Left renal pelvis (tissue), 4 donors: ENCODE measurements at regions not wholly inside any gene's neighbourhood (a gene's known extent, or its start where the extent isn't known, plus 50 kb on each side); places are given as distances from the start of the nearest gene placed in this dataset.

Experiments used
- DNase-seq, 4 donors: peaks; one replicate each; pipeline ENCODE4 v3.0.0-alpha.2; 2013; ENCODE audit warnings: low read depth in 4 of 4, low spot score in 3 of 4

DNA sequence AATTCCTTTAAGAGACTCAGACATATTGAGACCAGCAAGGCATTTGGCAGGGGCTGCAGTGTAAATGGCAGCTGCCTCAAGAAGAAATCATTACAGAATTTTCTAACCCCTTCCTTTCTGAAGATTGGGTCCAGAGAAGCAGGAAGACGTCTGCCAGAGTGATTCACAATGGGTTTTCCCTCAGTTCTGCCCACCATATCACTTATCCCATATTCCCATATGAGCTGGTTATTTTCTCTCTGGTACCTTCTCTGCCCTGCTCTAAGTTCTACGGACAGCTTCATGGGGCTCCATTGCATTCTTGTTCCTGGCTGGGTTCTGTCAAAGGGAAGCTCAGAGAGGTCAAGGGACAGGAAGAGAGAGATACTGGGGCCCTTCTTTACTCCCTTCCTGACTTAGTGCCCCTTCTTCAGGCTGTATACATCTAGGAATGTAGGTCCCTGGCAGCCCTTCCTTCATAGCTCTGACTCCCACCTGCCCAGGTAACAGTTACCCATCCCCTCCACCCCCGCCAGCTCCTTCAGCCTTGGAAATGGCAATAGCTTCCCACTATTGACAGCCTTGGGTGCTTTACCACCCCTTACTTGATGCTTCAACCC is 420.6 kb upstream of the DAB1 start:
- DNase-seq, result no peak

- DNase-seq, result no peak
These were observed 419.9 kb upstream of the DAB1 start for GRCh38 chr1:57843760-57844159.

DNA sequence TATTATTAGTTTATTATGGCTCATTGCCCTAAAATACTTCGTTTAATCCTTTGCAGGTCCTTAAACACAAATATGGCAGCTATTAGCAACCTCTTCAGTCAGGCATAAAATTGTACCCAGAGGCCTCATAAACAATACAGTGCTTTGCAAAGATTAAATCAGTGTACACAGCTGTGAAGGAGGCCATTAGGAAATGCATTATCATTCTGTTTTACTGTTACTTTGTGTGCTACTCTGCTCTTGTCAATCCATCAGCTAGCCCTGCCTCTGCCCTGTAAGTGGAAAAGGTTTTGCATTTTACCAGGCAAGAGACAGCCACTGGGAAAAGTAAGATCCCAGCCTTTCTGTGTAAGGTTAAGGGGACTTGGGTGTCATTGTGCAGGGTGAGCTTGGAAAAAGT is 415.7 kb upstream of the DAB1 start:
- DNase-seq, result no peak

DNA sequence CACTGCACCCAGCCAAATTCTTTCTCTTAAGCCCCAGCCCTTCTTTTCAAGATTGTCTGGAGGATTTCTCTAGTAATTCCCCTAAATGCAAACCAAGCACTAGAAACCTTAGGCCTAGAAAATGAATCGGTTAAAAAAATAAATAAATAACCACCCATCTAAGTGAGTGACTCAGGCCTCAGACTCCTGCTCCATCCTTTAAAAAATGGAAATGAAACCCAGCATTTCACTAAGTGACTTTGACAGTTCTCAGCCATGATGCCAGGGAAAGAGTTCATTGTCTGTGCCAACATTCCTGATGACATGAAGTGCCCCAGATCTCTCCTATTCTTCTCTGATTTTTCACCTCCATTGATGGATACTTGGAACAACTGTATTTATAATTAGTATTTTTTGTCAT is 415.2 kb upstream of the DAB1 start:
- no peak for DNase-seq

DNA sequence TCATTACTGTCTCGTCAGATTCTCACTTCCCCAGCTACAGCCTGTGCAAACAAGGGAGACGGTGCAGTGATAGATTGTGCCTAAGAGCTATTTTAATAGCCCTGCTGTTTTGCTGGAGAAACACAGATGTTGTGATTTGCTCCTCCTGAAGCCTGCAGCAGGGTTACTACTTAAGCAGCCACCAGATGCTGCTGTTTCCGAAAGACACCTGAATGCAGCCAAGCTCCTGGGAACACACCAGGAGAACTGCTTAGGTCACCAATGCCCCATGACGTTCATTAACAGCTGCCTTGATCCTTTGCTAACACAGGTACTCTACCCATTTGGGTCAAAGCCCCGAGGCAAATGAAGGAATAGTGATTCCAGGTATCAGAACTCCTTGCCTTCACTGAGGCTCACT is 411.8 kb upstream of the DAB1 start:
- peak in 1 of 4 donors; percentile 3 for DNase-seq

DNA sequence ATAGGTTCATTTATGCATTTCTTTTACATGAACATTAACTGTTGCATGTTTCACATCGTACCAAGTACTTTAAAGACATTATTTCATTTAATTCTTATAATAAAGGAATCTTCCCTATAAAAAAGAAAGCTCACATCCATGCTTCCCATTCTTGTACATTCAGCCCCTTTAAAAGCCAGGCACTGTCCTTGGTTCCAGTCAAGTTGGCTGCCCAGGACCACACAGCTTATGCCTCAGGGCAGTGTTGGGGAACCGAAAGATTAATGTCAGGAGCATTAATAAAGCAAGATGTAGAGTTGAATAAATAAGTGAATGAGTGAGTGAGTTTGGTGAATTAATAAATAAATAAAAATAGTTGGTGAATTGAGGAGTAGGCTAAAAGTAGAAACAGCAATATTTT is 409.4 kb upstream of the DAB1 start:
- DNase-seq, result no peak

GRCh38 chr1:57832612-57833011 is 408.8 kb upstream of the DAB1 start:
- DNase-seq, result no peak

DNA sequence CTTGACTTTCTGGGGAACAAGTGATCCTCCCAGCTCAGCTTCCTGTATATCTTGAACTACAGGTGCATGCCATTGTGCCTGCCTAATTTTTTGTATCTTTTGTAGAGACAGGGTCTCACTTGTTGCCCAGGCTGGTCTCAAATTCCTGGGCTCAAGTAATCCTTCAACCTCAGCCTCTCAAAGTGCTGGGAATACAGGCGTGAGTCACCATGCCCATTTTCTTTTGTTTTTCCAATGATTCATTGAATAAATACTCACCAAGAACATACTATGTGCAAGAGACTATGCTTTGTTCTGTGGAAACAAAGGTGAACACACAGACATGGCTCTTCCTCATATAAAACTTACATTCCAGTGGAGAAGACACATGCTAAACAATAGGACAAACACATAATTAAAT is 407.8 kb upstream of the DAB1 start:
- DNase-seq, result no peak

- no peak for DNase-seq
These were observed 402.7 kb upstream of the DAB1 start for GRCh38 chr1:57826535-57826934.

GRCh38 chr1:57824535-57824934 is 400.7 kb upstream of the DAB1 start:
- no peak for DNase-seq

- DNase-seq, result no peak
These were observed 396.7 kb upstream of the DAB1 start for GRCh38 chr1:57820356-57821095.

GRCh38 chr1:57819893-57820292 is 396.0 kb upstream of the DAB1 start:
- DNase-seq, result no peak

GRCh38 chr1:57803586-57803985 is 379.7 kb upstream of the DAB1 start:
- no peak for DNase-seq

DNA sequence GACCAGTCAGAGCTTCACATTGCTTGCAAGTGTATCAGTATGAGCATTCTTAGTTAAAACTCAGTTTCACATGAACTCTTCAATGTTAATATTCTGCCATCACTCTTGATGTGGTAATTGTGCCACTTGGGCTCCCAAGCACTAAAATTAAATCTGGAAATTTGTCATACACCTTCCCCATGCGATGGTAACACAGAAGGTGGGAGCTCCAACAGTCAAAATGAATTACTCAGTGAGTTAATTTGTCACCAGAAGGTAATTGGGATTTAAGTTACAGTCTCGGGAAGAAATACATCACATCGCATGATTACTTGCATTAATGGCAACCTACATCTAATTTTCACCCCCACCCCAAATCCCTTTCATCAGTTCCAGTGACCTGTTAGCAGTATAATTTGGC is 376.5 kb upstream of the DAB1 start:
- no peak for DNase-seq

- DNase-seq, result no peak
These were observed 375.7 kb upstream of the DAB1 start for GRCh38 chr1:57799490-57800115.

DNA sequence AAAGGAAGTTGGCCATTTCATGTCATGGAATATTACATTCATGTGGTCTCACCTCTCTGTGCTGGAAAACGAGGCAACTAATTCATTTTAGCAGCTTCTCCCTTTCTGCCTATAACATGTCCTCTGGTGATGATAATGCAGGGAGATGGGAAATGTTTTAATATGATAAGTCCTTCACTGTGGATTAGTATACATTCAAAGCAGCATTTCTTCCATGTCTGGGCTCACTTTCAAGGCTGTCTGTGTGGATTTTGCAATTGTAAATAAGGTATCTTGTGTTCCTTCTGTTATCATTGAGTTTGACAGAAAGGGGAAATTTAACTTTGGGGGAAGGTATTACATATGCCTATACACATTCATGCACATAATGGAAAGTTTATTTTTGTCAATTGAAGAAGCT is 374.7 kb upstream of the DAB1 start:
- DNase-seq, result no peak

DNA sequence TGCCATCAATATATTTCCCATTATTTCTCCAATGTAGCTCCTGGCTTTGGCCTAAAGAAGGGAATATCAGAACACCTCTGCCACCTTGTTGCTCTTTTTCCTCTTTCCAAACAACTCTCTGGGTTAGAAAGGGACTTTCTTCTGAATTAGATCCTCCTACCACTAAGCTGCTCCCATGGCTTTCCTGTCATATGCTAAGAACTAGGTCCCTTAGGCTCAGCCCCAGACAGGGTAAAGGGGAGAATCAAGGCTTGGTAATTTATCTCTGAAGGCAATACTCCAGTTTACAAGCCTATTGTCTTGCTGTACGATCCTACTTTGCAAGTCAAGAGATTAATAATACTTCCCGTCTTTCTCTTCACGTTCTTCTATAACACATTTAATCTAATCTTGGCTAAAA is 373.2 kb upstream of the DAB1 start:
- no peak for DNase-seq

DNA sequence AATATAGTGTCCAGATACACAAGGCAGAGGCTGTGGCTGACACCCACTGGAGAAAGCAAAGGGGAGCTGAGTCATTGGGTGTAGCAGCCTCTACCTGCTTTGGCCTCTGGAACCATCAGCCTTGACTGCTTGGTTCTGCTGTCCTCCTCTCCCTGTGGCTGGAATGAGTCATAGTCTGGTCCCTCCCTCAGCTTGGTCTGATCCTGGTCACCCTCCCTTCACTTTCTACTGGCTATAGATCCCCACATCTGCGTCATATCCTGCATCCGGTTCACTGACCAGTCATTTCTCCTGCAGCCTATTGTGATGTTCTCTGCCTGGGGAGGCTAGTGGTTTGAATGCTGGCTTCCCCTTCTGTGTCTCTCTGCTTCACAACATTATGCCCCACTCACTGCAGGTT is 372.8 kb upstream of the DAB1 start:
- no peak for DNase-seq

DNA sequence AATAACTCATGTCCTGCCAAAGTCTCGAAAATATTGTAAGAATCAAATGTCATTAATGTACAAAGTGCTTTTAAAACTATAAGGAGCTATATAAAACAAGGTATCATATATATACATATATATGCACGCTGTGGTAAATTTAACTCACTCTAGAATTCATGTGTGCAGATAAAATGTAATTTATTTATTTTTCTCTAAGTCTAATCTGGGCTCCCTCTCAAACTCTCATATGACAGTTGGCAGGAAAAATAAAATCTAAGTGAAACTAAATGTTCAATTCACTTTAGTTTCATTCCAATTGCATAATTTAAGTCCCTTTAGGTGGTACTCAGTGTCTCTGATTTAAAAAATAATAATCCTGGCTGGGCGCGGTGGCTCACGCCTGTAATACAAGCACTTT is 372.0 kb upstream of the DAB1 start:
- no peak for DNase-seq

DNA sequence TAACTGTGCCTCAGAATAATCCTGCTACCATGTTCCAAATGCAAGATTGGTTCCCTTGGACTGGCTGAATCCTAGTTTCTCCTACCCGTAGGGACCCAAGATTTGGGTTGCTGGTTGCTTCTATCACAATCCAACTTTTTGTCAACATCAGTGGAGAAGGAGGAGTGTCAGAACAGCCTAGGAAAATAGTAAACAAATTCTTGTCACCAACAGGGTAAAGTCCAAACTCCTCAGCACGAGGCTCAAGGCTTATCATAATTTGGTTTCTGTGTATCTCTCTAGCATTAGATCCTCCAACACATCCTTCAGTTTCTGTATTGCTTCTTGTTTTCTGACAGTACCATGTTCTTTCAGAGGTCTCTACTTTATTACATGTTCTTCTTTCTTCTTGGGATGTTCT is 370.2 kb upstream of the DAB1 start:
- DNase-seq, result no peak

DNA sequence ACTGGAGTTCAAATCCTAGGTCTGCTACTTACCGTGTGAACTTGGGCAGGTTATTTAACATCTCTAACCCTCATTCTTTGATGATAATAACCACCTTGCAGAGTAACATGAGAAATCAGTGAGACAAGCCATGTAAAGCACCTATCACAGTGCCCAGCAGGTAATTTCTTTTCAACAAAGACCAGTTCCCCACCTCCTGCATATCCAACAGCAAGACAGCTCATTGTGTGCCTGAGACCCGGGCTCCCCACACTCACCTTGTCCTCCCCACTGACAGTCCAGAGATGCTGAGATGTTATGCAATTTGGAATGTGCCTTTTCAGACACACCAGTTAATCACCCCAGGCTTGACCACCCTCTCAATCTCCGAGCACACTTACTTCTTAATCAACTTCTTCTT is 367.6 kb upstream of the DAB1 start:
- DNase-seq, result no peak

DNA sequence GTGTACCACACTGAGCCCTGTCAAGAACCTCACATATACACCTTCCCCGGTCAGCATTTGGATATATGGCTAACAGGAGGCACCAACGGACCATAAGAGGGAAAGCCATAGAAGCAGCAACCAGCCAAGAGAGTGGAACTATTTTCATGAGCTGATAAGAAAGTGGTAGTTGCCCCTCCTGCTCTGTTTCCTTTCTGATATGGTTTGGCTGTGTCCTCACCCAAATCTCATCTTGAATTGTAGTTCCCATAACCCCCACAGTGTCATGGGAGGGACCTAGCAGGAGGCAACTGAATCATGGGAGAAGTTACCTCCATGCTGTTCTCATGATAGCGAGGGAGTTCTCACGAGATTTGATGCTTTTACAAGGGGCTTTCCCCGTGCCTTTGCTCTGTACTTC is 366.1 kb upstream of the DAB1 start:
- no peak for DNase-seq
